ENCODE measurements at regions not wholly inside any gene's neighbourhood (a gene's known extent, or its start where the extent isn't known, plus 50 kb on each side); places are given as distances from the start of the nearest gene placed in this dataset.

- TF ChIP-seq, protein P1, sequence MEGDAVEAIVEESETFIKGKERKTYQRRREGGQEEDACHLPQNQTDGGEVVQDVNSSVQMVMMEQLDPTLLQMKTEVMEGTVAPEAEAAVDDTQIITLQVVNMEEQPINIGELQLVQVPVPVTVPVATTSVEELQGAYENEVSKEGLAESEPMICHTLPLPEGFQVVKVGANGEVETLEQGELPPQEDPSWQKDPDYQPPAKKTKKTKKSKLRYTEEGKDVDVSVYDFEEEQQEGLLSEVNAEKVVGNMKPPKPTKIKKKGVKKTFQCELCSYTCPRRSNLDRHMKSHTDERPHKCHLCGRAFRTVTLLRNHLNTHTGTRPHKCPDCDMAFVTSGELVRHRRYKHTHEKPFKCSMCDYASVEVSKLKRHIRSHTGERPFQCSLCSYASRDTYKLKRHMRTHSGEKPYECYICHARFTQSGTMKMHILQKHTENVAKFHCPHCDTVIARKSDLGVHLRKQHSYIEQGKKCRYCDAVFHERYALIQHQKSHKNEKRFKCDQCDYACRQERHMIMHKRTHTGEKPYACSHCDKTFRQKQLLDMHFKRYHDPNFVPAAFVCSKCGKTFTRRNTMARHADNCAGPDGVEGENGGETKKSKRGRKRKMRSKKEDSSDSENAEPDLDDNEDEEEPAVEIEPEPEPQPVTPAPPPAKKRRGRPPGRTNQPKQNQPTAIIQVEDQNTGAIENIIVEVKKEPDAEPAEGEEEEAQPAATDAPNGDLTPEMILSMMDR (IDR thresholded peaks at IDR 0.05): no peak
- no peak for TF ChIP-seq POLR2A (IDR thresholded peaks at IDR 0.05)
These were observed 94.2 kb upstream of the TARS1 start for GRCh38 chr5:33346534-33346933.
